ENCODE measurements at regions not wholly inside any gene's neighbourhood (a gene's known extent, or its start where the extent isn't known, plus 50 kb on each side); places are given as distances from the start of the nearest gene placed in this dataset.
"Not testable (repeated sequence)": the region's sequence is repeated elsewhere in the genome, so short reads cannot be mapped to it uniquely, and the experiment has no call there.

GRCh38 chr6:103313432-103313831 lies 1546.3 kb downstream of the HACE1 start:
- DNase-seq (ENCODE audit: low read depth, low spot score), result no peak
- H3K27ac ChIP-seq, result no peak overlapping the region

- not testable (repeated sequence) for H3K27ac ChIP-seq; DNase-seq (ENCODE audit: low read depth, low spot score)
These were observed 1565.3 kb downstream of the HACE1 start for GRCh38 chr6:103294376-103294775.

DNA sequence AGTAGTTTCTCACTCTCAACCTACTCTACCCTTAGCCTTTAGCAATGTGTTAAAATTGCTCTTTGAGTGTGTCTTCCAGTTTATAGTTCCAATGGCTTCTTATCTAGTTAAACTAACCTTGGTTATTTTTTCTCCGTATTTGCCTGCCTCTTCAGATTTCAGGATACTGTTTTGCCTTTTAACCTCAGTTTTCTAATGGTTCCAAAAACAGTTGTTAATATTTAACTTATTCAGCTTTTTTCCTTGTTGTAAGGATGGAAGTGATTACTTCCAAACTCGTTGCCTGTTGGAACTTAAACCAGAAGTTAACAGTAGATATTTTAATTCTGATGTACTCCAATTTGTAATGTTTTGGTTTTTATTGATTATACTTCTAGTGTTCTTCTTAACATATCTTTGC lies 1574.9 kb downstream of the HACE1 start:
- DNase-seq (ENCODE audit: low read depth, low spot score), result no peak
- no peak overlapping the region for H3K27ac ChIP-seq

- DNase-seq (ENCODE audit: low read depth, low spot score), result no peak
- no peak overlapping the region for H3K27ac ChIP-seq
These were observed 1579.3 kb downstream of the HACE1 start for GRCh38 chr6:103280417-103280816.

GRCh38 chr6:103277936-103278335 lies 1581.8 kb downstream of the HACE1 start:
- DNase-seq (ENCODE audit: low read depth, low spot score), result no peak
- no peak overlapping the region for H3K27ac ChIP-seq

GRCh38 chr6:103273048-103273447 lies 1586.7 kb downstream of the HACE1 start:
- H3K27ac ChIP-seq, result no peak overlapping the region

DNA sequence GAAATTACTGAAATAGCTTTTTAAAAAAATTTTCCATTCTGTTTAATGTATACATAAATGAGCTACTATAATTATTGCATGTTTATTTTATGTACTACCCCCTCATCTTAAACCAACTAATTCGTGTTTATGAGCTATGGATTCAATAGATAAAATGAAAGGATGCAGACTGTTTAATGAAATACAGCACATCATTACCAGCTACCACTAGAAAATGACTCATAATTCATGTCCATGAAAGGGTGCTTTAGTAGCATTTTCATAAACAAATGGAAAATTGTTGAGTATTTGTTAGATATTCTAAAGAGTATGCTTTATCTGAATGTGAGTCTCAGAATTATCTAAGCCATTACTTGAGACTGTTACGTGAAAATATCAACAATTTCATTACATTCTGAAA lies 1590.1 kb downstream of the HACE1 start:
- H3K27ac ChIP-seq, result no peak overlapping the region
- no peak for DNase-seq (ENCODE audit: low read depth, low spot score)

More at GRCh38 chr6:103273048-103273447, 1586.7 kb downstream of the HACE1 start:
- no peak for DNase-seq (ENCODE audit: low read depth, low spot score)

DNA sequence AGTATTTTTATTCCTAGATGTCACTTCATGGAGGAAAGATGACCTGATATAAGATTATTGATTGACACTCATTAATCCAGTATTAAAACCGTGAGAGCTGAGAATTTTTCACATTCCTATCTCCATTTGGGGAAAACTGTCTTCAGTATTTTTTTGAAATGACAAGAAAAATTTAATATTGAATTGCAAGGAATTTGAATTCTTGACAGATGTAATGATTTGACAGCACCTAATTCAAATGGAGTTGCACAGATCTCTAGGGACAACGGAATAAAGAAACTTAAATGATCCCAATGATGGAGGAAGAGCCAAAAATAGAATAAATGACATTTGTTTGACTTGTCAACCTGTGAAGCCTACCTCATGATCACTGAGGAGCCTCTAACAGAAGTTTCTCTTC lies 1591.4 kb downstream of the HACE1 start:
- no peak for DNase-seq (ENCODE audit: low read depth, low spot score)
- no peak overlapping the region for H3K27ac ChIP-seq

- H3K27ac ChIP-seq, result no peak overlapping the region
- DNase-seq (ENCODE audit: low read depth, low spot score), result no peak
These were observed 1595.7 kb downstream of the HACE1 start for GRCh38 chr6:103264020-103264419.

GRCh38 chr6:103255132-103255531 lies 1604.6 kb downstream of the HACE1 start:
- no peak for DNase-seq (ENCODE audit: low read depth, low spot score)
- H3K27ac ChIP-seq, result no peak overlapping the region

DNA sequence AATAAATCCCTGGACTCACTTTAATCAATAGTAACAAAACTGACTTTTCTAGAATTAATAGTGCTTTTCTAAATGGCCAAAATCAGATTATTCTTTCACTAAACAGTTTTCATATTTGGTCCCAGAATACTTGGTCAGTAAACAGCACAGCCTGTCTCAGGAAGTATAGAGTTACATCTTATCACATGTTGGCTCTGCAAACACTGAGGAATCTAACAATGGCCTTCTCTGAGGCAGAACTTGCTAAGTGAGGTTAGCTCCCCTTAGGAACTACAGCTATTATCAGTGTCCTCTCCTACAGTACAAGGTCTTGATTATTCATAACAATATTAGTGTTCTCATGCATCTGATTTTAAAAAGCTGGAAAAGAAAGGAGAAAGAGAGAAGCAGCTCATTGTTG lies 1622.8 kb downstream of the HACE1 start:
- DNase-seq (ENCODE audit: low read depth, low spot score), result no peak
- no peak overlapping the region for H3K27ac ChIP-seq

DNA sequence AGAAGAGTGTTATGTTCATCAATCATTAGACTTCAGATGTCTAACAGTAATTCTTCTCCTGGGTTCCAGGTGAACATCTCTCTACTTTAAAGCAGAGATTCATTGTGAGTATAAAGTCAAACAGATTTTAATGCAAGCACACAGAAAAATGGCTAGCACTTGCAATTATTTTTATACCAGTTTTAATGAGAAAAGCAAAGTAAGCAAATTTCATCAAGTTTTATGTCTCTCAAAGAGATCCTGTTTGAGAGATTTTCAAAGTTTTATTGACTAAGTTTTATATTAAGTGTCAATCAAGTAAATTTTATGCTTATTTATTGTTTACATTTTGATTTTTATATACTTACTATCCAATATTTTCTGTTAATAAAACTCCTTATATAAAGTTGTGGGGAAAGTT lies 1628.5 kb downstream of the HACE1 start:
- no peak overlapping the region for H3K27ac ChIP-seq
- DNase-seq (ENCODE audit: low read depth, low spot score), result no peak

GRCh38 chr6:103215847-103216246 lies 1643.9 kb downstream of the HACE1 start:
- no peak for DNase-seq (ENCODE audit: low read depth, low spot score)
- H3K27ac ChIP-seq, result no peak overlapping the region

GRCh38 chr6:103210686-103211085 lies 1649.0 kb downstream of the HACE1 start:
- no peak overlapping the region for H3K27ac ChIP-seq
- no peak for DNase-seq (ENCODE audit: low read depth, low spot score)

GRCh38 chr6:103198386-103198785 lies 1661.3 kb downstream of the HACE1 start:
- DNase-seq (ENCODE audit: low read depth, low spot score), result no peak
- no peak overlapping the region for H3K27ac ChIP-seq

DNA sequence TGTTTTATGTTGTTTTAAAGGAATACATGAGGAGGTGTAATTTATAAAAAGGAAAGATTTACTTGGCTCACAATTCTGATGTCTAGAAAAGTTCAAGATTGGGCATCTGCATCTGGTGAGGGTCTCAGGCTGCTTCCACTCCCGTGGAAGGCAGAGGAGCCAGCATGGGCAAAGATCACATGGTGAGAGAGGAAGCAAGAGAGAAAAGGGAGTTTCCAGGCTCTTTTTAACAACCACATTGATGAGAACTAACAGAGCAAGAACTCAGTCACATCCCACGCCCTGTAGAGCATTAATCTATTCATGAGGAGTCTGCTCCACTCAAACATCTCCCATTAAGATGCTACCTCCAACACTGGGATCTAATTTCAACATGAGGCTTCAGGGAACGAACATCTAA lies 1666.3 kb downstream of the HACE1 start:
- H3K27ac ChIP-seq, result no peak overlapping the region
- DNase-seq (ENCODE audit: low read depth, low spot score), result no peak

DNA sequence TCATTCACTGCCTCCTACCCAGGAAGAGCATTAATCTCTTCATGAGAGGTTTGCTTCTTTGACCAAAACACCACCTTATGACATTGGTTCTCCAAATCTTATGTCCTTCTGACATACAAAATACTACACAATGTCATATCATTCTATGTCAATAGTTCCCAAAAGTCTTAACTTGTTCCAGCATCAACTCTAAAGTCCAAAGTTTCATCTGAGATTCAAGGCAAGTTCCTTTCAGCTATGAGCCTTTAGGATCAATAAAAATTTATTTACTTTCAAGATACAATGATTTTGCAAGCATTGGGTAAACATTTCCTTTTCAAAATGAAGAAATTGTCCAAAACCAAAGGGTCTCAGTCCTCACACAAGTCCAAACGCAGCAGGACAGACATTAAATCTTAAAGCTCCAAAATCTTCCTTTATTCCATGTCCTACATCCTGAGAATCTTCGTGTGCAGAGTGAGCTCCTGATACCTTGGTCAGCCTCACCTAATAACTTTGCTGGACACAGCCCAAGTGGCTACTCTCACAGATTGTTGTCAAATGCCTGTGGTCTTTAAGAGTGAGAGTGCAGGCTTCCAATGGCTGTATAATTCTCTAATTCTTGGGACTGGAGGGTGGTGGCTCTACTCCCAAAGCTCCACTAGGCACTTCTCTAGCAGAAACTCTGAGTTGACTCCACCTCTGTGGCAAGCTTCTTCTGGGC lies 1668.2 kb downstream of the HACE1 start:
- no peak overlapping the region for H3K27ac ChIP-seq
- DNase-seq (ENCODE audit: low read depth, low spot score), result no peak

DNA sequence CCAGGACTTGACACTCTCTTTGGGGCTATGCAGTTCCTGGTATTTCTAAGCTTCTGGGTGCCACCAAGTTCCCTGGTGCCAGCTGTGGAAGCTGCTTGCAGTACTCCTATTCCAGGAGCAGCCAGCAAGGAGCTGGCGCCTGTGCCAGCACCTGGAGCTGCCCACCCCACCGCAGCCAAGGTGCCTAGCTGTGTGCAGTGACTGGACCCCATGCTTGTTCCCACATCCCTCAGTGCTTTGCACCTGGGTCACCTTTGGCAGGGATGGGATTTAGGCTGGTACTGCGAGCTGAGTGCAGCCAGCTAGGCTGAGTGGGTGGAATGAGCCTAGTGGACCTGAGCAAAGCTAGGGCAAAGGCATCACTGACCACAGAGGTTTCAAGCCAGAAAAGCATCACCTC lies 1674.9 kb downstream of the HACE1 start:
- no peak for DNase-seq (ENCODE audit: low read depth, low spot score)
- H3K27ac ChIP-seq, result no peak overlapping the region

GRCh38 chr6:103183831-103184411 lies 1675.8 kb downstream of the HACE1 start:
- H3K27ac ChIP-seq, result no peak overlapping the region
- no peak for DNase-seq (ENCODE audit: low read depth, low spot score)

GRCh38 chr6:103178193-103178592 lies 1681.5 kb downstream of the HACE1 start:
- DNase-seq (ENCODE audit: low read depth, low spot score), result no peak
- no peak overlapping the region for H3K27ac ChIP-seq

DNA sequence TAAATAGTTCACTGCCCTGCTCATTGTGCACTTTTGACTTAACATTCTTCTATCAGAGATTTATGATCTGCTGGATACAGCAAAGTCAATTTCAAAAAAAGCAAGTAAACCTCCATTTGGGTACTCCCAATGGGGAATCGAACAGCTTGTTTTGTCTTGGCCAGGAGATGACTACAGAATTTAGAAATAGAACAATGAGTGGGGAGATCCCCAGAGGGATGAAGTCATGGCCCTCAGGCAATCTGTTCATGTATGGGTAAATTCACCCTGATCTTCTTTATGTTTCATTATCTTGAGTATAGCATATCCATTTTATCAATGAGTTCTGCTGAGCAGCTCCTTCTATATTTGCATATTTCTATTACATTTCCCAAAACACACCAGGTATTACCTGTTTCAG lies 1681.9 kb downstream of the HACE1 start:
- DNase-seq (ENCODE audit: low read depth, low spot score), result no peak
- H3K27ac ChIP-seq, result no peak overlapping the region

DNA sequence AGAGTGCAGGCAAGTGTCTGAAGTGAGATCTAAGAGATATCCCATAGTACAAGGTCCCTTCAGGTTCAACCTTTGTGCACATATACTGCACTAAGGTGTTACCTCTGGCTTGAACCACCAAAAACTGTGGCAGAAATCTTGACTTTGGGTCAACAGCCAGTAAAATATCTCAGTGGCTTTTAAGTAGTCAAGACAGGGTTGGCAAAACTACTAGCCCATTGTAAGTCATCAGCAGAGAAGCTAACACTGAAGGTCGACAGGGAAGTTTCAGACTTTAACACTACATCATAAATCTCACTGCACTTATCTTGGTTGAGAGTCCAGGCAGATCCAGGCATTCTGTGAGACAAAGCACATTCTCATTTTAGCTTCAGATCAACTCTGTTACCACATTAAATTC lies 1684.7 kb downstream of the HACE1 start:
- no peak for DNase-seq (ENCODE audit: low read depth, low spot score)
- H3K27ac ChIP-seq, result no peak overlapping the region

Data from epithelial cell of prostate (primary cell).